Osteocyte (in vitro differentiated cells): ENCODE measurements at regions not wholly inside any gene's neighbourhood (a gene's known extent, or its start where the extent isn't known, plus 50 kb on each side); places are given as distances from the start of the nearest gene placed in this dataset.

Experiments used
- DNase-seq: peaks from one replicate; pipeline ENCODE4 v3.0.0; 2021; ENCODE audit warnings: mixed read lengths; ENCODE audit not compliant: unreplicated experiment; ENCODE audit errors: extremely low spot score
- H3K27ac Mint-ChIP-seq: one replicate; pipeline ENCODE4 v1.8.0; 2021; ENCODE audit warnings: mild to moderate bottlenecking, mixed read lengths; ENCODE audit not compliant: unreplicated experiment
- H3K27me3 Mint-ChIP-seq: one replicate; pipeline ENCODE4 v1.8.0; 2021; ENCODE audit warnings: mixed read lengths; ENCODE audit not compliant: unreplicated experiment
- H3K36me3 Mint-ChIP-seq: one replicate; pipeline ENCODE4 v1.8.0; 2021; ENCODE audit warnings: mixed read lengths; ENCODE audit not compliant: unreplicated experiment
- H3K4me1 Mint-ChIP-seq: one replicate; pipeline ENCODE4 v1.8.0; 2021; ENCODE audit warnings: mixed read lengths; ENCODE audit not compliant: unreplicated experiment
- H3K4me3 Mint-ChIP-seq: one replicate; pipeline ENCODE4 v1.8.0; 2021; ENCODE audit warnings: mild to moderate bottlenecking, moderate library complexity, mixed read lengths; ENCODE audit not compliant: unreplicated experiment
- H3K9me3 Mint-ChIP-seq: one replicate; pipeline ENCODE4 v1.8.0; 2021; ENCODE audit warnings: mixed read lengths; ENCODE audit not compliant: unreplicated experiment
- CTCF ChIP-seq: fragments of 200-600 bp; sonication (generic); IDR thresholded peaks from 2 replicates; pipeline ENCODE4 v1.5.0; 2021; ENCODE audit warnings: antibody characterized with exemption, mild to moderate bottlenecking, moderate library complexity

DNA sequence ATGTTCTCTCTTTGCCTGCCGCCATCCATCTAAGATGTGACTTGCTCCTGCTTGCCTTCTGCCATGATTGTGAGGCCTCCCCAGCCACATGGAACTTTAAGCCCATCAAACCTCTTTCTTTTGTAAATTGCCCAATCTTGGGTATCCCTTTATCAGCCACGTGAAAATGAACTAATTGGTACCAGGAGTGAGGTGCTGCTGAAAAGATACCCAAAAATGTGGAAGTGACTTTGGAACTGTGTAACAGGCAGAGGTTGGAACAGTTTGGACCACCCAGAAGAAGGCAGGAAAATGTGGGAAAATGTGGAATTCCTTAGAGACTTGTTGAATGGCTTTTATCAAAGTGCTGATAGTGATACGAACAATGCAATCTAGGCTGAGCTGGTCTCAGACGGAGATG lies 694.9 kb downstream of the FRK start:
- Mint-ChIP-seq H3K4me1 (no peaks in the 10 kb centered on the region), H3K4me3 (no peak overlapping the region), H3K27me3 (no peaks in the 10 kb centered on the region), H3K36me3 (no peaks in the 10 kb centered on the region), H3K27ac (no peak overlapping the region), H3K9me3 (peaks cover 12% of the 10 kb centered on the region)
- DNase-seq = no peak
- TF ChIP-seq CTCF = no peak

DNA sequence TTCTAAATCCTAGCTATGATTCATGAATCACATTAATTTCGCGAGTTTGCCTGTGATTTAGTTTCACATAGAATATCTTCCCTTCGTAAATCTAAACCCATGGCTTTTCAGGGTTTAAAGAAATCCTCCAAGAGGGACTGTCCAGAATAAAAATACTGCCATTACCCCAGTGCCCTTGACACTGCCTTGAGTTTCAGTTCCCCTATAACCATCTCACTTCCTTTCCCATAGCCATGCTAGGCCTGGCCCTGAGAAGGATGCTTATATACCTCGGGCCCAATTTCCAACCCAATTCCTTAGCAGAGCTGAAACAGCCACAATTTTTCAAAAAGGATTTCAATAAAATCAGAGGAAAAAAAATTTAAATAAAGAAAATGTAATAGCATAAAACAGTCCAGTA lies 697.3 kb downstream of the FRK start:
- Mint-ChIP-seq H3K9me3 (peaks cover 12% of the 10 kb centered on the region), H3K27ac (no peak overlapping the region), H3K4me1 (no peaks in the 10 kb centered on the region), H3K4me3 (no peak overlapping the region), H3K36me3 (no peaks in the 10 kb centered on the region), H3K27me3 (peaks cover 2% of the 10 kb centered on the region)
- TF ChIP-seq CTCF = no peak
- no peak for DNase-seq

DNA sequence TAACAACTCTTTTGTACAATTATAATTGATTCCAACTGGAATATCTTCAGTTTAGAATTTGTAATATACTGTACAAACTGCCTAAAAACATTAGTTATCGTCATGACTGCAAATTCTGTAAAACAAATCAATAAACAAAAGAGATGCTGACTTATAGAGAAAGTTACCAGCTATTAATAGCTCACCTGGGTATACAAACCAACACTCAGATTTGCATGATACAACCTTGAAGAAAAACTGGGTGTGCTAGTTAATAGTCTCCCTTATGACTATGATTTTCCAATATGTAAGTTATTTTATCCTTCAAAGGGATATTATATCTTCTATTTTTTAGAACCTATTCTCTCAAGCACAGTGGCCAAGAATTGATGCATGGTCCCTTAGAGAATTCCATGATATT lies 698.5 kb downstream of the FRK start:
- Mint-ChIP-seq H3K27ac (no peak overlapping the region), H3K9me3 (peaks cover 12% of the 10 kb centered on the region), H3K27me3 (peaks cover 2% of the 10 kb centered on the region), H3K36me3 (no peaks in the 10 kb centered on the region), H3K4me3 (no peak overlapping the region), H3K4me1 (no peaks in the 10 kb centered on the region)
- TF ChIP-seq CTCF = no peak
- no peak for DNase-seq

DNA sequence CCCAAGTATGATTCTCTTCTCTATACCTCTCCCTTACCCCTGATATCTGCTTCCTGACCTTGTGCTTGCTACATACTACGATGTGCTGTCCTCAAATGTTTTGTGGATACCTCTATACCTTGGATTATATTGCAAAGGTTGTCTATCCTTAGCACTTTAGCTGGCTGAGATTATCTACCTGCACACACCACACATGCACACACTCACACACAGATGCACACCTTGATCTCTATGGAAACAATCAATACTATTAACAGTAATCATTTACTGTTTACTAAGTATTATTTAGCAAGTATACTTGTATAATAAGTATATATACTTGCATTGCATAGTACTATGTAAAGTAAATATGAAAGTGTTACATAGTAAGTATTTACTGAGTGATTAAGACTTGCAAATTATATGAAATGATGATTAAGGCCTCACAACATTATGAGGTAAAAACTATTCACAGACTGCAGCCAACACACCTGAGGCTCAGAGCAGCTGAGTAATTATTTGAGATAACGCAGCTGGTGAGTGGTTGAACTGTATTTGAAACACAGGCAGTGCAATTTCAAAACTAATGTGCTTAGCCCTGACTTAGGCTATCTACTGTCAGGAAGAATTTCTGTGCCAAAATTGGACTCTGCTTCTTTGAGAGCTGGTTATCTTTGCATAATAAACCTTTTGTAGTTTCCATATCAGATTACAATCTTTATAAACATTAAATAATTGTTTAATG lies 699.9 kb downstream of the FRK start:
- Mint-ChIP-seq H3K4me3 (no peak overlapping the region), H3K36me3 (no peaks in the 10 kb centered on the region), H3K27me3 (peaks cover 2% of the 10 kb centered on the region), H3K27ac (no peak overlapping the region), H3K9me3 (peaks cover 7% of the 10 kb centered on the region), H3K4me1 (no peaks in the 10 kb centered on the region)
- no peak for TF ChIP-seq CTCF
- DNase-seq = no peak

DNA sequence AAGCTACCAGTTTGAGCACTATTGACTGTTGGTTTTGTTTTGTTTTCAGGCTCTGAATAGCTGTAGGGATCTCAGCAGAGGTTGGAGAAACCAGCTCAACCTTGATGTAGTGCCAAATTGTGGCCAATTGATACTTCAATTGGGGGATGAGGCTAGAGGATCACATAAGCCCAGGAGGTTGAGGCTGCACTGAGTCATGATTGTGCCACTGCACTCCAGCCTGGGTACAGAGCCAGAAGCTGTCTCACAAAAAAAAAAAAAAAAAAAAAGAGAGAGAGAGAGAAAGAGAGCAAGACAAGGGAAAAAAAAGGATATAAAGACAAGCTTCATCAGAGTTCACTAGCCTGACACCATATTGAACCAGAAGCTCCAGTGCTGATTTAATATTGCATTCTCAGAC lies 702.1 kb downstream of the FRK start:
- Mint-ChIP-seq H3K9me3 (no peaks in the 10 kb centered on the region), H3K4me1 (no peaks in the 10 kb centered on the region), H3K36me3 (no peaks in the 10 kb centered on the region), H3K4me3 (no peak overlapping the region), H3K27ac (no peak overlapping the region), H3K27me3 (peaks cover 2% of the 10 kb centered on the region)
- no peak for TF ChIP-seq CTCF
- no peak for DNase-seq
